Astrocyte (in vitro differentiated cells and primary cell): ENCODE measurements at regions not wholly inside any gene's neighbourhood (a gene's known extent, or its start where the extent isn't known, plus 50 kb on each side); places are given as distances from the start of the nearest gene placed in this dataset.

Source experiments
- EZH2 ChIP-seq: IDR thresholded peaks from 2 replicates; pipeline ENCODE4 v1.6.1; 2012; ENCODE audit warnings: mild to moderate bottlenecking, low read length, inconsistent platforms; ENCODE audit not compliant: insufficient read depth
- TF ChIP-seq, protein P1 (sequence below): IDR thresholded peaks from 2 replicates; pipeline ENCODE4 v1.5.1; 2011; ENCODE audit warnings: low read depth, mild to moderate bottlenecking, inconsistent platforms, low read length, moderate library complexity; ENCODE audit not compliant: insufficient read depth

DNA sequence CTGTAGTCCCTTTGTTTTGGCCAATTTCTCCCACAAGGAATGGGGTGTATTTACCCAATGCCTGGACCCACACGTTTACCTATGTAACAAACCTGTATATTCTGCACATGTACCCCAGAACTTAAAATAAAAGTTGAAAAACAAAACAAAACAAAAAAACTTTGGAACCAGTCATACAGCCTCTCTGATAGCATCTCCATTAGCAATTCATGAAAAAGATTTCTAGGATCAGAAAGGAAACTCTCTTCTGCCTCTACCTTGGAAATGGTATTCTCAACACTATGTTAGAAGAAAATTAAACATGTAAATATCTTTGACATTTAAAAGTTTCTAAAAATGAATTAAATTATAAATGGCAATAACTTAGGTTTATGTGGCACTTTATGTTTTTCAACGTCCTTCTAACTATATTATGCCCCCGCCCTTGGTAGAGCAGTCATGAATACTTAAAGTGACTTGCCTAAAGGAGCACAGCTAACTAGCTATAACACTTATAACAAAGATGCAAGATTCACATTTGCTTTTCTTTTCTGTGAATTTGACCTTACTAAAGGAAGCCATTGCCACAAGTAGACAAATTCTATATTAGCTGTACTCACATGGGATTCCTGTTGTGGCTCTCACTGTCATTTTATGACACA, 147.5 kb upstream of the FKBP1C start:
- TF ChIP-seq, protein P1, sequence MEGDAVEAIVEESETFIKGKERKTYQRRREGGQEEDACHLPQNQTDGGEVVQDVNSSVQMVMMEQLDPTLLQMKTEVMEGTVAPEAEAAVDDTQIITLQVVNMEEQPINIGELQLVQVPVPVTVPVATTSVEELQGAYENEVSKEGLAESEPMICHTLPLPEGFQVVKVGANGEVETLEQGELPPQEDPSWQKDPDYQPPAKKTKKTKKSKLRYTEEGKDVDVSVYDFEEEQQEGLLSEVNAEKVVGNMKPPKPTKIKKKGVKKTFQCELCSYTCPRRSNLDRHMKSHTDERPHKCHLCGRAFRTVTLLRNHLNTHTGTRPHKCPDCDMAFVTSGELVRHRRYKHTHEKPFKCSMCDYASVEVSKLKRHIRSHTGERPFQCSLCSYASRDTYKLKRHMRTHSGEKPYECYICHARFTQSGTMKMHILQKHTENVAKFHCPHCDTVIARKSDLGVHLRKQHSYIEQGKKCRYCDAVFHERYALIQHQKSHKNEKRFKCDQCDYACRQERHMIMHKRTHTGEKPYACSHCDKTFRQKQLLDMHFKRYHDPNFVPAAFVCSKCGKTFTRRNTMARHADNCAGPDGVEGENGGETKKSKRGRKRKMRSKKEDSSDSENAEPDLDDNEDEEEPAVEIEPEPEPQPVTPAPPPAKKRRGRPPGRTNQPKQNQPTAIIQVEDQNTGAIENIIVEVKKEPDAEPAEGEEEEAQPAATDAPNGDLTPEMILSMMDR, result no peak
- TF ChIP-seq EZH2, result no peak
